ENCODE measurements at regions not wholly inside any gene's neighbourhood (a gene's known extent, or its start where the extent isn't known, plus 50 kb on each side); places are given as distances from the start of the nearest gene placed in this dataset.

DNA sequence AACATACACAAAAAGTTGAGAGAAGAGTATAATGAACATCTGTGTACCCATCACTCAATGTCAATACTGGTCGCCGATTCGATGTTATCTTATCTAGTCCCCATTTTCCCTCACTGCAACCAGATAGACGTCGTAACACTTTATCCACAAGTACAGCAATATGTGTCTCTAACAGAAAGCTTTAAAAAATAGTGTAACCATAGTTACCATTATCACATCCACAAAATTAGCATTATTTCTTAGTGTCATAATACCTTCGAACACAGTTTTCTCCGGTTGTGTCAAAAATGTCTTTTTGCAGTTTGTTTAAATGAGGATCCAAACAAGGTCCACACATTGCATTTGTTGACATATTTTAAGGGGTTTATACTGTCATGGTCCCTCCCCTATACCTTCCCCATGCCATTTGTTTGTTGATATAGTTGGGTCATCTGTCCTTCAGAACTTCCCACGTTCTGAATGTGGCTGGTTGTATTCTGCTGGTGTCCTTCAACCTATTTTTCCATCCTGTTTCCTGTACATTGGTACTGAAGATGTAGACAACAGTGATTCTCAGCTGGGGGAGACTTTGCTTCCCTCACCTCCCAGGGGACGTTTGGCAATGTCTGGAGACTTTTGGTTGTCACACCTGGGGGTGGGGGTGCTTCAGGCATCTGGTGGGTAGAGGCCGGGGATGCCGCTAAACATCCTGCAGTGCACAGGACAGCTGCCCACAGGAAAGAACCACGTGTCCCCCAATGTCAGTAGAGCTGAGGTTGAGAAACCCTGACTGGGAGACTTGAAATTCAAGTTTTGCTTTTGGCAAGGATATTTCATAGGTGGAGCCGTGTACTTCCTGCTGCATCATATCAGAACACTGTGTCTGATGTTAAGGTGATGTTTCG lies 72.7 kb upstream of the SPRED2 start (continued):
- TF ChIP-seq, protein P1, sequence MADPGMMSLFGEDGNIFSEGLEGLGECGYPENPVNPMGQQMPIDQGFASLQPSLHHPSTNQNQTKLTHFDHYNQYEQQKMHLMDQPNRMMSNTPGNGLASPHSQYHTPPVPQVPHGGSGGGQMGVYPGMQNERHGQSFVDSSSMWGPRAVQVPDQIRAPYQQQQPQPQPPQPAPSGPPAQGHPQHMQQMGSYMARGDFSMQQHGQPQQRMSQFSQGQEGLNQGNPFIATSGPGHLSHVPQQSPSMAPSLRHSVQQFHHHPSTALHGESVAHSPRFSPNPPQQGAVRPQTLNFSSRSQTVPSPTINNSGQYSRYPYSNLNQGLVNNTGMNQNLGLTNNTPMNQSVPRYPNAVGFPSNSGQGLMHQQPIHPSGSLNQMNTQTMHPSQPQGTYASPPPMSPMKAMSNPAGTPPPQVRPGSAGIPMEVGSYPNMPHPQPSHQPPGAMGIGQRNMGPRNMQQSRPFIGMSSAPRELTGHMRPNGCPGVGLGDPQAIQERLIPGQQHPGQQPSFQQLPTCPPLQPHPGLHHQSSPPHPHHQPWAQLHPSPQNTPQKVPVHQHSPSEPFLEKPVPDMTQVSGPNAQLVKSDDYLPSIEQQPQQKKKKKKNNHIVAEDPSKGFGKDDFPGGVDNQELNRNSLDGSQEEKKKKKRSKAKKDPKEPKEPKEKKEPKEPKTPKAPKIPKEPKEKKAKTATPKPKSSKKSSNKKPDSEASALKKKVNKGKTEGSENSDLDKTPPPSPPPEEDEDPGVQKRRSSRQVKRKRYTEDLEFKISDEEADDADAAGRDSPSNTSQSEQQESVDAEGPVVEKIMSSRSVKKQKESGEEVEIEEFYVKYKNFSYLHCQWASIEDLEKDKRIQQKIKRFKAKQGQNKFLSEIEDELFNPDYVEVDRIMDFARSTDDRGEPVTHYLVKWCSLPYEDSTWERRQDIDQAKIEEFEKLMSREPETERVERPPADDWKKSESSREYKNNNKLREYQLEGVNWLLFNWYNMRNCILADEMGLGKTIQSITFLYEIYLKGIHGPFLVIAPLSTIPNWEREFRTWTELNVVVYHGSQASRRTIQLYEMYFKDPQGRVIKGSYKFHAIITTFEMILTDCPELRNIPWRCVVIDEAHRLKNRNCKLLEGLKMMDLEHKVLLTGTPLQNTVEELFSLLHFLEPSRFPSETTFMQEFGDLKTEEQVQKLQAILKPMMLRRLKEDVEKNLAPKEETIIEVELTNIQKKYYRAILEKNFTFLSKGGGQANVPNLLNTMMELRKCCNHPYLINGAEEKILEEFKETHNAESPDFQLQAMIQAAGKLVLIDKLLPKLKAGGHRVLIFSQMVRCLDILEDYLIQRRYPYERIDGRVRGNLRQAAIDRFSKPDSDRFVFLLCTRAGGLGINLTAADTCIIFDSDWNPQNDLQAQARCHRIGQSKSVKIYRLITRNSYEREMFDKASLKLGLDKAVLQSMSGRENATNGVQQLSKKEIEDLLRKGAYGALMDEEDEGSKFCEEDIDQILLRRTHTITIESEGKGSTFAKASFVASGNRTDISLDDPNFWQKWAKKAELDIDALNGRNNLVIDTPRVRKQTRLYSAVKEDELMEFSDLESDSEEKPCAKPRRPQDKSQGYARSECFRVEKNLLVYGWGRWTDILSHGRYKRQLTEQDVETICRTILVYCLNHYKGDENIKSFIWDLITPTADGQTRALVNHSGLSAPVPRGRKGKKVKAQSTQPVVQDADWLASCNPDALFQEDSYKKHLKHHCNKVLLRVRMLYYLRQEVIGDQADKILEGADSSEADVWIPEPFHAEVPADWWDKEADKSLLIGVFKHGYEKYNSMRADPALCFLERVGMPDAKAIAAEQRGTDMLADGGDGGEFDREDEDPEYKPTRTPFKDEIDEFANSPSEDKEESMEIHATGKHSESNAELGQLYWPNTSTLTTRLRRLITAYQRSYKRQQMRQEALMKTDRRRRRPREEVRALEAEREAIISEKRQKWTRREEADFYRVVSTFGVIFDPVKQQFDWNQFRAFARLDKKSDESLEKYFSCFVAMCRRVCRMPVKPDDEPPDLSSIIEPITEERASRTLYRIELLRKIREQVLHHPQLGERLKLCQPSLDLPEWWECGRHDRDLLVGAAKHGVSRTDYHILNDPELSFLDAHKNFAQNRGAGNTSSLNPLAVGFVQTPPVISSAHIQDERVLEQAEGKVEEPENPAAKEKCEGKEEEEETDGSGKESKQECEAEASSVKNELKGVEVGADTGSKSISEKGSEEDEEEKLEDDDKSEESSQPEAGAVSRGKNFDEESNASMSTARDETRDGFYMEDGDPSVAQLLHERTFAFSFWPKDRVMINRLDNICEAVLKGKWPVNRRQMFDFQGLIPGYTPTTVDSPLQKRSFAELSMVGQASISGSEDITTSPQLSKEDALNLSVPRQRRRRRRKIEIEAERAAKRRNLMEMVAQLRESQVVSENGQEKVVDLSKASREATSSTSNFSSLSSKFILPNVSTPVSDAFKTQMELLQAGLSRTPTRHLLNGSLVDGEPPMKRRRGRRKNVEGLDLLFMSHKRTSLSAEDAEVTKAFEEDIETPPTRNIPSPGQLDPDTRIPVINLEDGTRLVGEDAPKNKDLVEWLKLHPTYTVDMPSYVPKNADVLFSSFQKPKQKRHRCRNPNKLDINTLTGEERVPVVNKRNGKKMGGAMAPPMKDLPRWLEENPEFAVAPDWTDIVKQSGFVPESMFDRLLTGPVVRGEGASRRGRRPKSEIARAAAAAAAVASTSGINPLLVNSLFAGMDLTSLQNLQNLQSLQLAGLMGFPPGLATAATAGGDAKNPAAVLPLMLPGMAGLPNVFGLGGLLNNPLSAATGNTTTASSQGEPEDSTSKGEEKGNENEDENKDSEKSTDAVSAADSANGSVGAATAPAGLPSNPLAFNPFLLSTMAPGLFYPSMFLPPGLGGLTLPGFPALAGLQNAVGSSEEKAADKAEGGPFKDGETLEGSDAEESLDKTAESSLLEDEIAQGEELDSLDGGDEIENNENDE (IDR thresholded peaks at IDR 0.05; ENCODE audit: insufficient replicate concordance, low read length) = no peak
- TF ChIP-seq, protein P2, sequence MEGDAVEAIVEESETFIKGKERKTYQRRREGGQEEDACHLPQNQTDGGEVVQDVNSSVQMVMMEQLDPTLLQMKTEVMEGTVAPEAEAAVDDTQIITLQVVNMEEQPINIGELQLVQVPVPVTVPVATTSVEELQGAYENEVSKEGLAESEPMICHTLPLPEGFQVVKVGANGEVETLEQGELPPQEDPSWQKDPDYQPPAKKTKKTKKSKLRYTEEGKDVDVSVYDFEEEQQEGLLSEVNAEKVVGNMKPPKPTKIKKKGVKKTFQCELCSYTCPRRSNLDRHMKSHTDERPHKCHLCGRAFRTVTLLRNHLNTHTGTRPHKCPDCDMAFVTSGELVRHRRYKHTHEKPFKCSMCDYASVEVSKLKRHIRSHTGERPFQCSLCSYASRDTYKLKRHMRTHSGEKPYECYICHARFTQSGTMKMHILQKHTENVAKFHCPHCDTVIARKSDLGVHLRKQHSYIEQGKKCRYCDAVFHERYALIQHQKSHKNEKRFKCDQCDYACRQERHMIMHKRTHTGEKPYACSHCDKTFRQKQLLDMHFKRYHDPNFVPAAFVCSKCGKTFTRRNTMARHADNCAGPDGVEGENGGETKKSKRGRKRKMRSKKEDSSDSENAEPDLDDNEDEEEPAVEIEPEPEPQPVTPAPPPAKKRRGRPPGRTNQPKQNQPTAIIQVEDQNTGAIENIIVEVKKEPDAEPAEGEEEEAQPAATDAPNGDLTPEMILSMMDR (IDR thresholded peaks at IDR 0.05; ENCODE audit: control extremely low read depth in 1 of 3, insufficient read depth in 1 of 3, low read depth in 1 of 3, low read length in 3 of 3) = no peak
- no peak for TF ChIP-seq TAF1 (IDR thresholded peaks at IDR 0.05; ENCODE audit: low read depth, low read length)
- no peak for TF ChIP-seq NANOG (IDR thresholded peaks at IDR 0.05; ENCODE audit: insufficient read depth, low read depth, low read length, poor library complexity, severe bottlenecking)
- TF ChIP-seq RXRA (IDR thresholded peaks at IDR 0.05; ENCODE audit: insufficient read depth, low read depth, low read length) = no peak
- TF ChIP-seq SIRT6 (IDR thresholded peaks at IDR 0.05; ENCODE audit: low read length) = no peak
